BE2C (cell line): ENCODE measurements at regions not wholly inside any gene's neighbourhood (a gene's known extent, or its start where the extent isn't known, plus 50 kb on each side); places are given as distances from the start of the nearest gene placed in this dataset.

Experiments used
- DNase-seq: peaks from one replicate; pipeline ENCODE4 v3.0.0-alpha.2; 2020
- H3K27me3 ChIP-seq: fragments of 250-450 bp; sonication (Bioruptor Pico); 2 replicates; pipeline ENCODE4 v1.5.1; 2020; ENCODE audit warnings: mild to moderate bottlenecking
- H3K36me3 ChIP-seq: fragments of 250-450 bp; sonication (Bioruptor Pico); 2 replicates; pipeline ENCODE4 v1.5.1; 2020; ENCODE audit warnings: mild to moderate bottlenecking
- H3K4me1 ChIP-seq: fragments of 250-450 bp; sonication (Bioruptor Pico); 2 replicates; pipeline ENCODE4 v1.5.1; 2020
- H3K4me3 ChIP-seq: 2 replicates; pipeline ENCODE4 v1.5.1; 2011; ENCODE audit warnings: low read depth, low read length
- H3K9me3 ChIP-seq: fragments of 250-450 bp; sonication (Bioruptor Pico); 2 replicates; pipeline ENCODE4 v1.5.1; 2020
- TF ChIP-seq, protein P1 (sequence below): IDR thresholded peaks from 2 replicates; pipeline ENCODE4 v1.5.1; 2012; ENCODE audit warnings: mild to moderate bottlenecking, low read depth, low read length

DNA sequence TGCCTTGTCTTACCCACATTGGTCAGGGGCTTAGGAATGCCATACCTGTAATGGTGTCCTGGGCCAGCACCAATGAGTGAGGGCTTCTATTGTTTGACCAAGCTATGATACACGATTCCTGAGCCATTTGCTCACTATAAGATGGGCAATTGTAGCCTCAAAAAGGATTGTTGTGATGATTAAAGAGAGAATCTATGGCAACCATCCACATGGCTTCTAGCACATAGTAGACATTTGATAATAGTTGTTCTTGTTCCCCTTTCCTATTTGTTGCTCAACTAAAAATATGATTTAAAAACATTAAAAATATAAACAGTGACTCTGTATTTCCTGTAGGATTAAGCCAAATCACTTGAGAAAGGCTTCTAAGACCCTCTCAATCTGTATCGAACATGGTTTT lies 366.1 kb downstream of the PCNX1 start:
- H3K27me3 ChIP-seq = no peaks in the 10 kb centered on the region
- no peaks in the 10 kb centered on the region for H3K9me3 ChIP-seq
- TF ChIP-seq, protein P1, sequence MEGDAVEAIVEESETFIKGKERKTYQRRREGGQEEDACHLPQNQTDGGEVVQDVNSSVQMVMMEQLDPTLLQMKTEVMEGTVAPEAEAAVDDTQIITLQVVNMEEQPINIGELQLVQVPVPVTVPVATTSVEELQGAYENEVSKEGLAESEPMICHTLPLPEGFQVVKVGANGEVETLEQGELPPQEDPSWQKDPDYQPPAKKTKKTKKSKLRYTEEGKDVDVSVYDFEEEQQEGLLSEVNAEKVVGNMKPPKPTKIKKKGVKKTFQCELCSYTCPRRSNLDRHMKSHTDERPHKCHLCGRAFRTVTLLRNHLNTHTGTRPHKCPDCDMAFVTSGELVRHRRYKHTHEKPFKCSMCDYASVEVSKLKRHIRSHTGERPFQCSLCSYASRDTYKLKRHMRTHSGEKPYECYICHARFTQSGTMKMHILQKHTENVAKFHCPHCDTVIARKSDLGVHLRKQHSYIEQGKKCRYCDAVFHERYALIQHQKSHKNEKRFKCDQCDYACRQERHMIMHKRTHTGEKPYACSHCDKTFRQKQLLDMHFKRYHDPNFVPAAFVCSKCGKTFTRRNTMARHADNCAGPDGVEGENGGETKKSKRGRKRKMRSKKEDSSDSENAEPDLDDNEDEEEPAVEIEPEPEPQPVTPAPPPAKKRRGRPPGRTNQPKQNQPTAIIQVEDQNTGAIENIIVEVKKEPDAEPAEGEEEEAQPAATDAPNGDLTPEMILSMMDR = no peak
- no peaks in the 10 kb centered on the region for H3K36me3 ChIP-seq
- no peak for DNase-seq
- no peaks in the 10 kb centered on the region for H3K4me1 ChIP-seq
- no peak overlapping the region for H3K4me3 ChIP-seq

DNA sequence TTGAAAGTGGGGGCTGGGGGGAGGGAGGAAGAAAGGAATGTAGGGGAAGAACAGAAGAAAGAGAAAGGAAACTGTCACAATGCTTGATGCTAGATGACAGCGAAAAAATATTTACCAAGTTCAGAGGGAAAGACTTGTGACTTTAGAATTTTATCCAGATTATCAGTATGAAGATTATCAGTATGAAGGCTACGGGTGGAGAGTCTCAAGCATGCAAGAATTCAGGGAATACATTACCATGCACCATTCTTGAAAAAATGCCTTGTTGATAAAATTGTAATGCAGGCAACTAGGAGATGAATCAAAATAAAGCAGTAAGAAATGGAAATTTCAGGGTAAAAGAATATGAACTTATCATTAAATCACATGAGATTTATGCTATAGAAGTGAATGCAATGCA lies 376.8 kb downstream of the PCNX1 start:
- Histone ChIP-seq H3K9me3 (no peaks in the 10 kb centered on the region; the same call in 1 of the 2 replicates), H3K4me3 (no peak overlapping the region), H3K27me3 (no peaks in the 10 kb centered on the region), H3K4me1 (no peaks in the 10 kb centered on the region), H3K36me3 (no peaks in the 10 kb centered on the region)
- DNase-seq = no peak
- TF ChIP-seq, protein P1 = no peak

DNA sequence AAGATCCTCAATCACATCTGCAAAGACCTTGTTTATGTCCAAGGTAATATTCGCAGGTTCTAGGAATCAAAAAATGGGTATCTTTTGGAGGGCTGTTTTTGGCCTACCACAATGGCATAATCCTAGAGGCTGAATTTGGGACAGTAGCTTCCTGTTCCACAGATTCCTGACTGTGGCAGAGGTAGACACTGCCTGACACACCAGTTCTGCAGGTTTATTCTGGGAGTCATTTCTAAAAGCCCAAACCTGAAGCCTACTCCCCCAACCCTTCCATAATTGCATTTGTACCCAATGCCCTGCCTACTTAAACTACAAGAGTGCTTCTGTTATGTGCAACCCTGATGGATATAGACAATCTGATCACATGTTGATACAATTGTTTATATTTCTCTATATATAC lies 378.9 kb downstream of the PCNX1 start:
- no peak for DNase-seq
- TF ChIP-seq, protein P1 = no peak
- H3K4me1 ChIP-seq = no peaks in the 10 kb centered on the region
- no peaks in the 10 kb centered on the region for H3K27me3 ChIP-seq
- no peak overlapping the region for H3K4me3 ChIP-seq
- H3K36me3 ChIP-seq = no peaks in the 10 kb centered on the region
- H3K9me3 ChIP-seq = no peaks in the 10 kb centered on the region; the same call in 1 of the 2 replicates

DNA sequence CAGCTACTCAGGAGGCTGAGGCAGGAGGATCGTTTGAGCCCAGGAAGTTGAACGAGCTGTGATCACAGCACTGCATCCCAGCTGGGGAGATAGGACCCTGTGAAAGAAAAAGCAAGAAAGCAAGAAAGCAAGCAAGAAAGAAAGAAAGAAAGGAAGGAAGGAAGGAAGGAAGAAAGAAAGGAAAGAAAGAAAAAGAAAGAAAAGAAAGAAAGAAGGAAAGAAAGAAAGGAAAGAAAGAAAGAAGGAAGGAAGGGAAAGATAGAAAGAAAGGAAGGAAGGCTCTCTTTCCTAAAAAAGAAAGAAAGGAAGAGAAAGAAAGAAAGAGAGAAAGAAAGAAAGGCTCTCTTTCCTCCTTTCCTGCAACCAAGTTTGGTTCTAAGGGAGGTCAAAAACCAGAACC lies 380.3 kb downstream of the PCNX1 start:
- no peaks in the 10 kb centered on the region; the same call in 1 of the 2 replicates for H3K9me3 ChIP-seq
- H3K27me3 ChIP-seq = no peaks in the 10 kb centered on the region
- TF ChIP-seq, protein P1 = no peak
- H3K4me1 ChIP-seq = no peaks in the 10 kb centered on the region
- no peak overlapping the region for H3K4me3 ChIP-seq
- H3K36me3 ChIP-seq = no peaks in the 10 kb centered on the region
- DNase-seq = no peak

DNA sequence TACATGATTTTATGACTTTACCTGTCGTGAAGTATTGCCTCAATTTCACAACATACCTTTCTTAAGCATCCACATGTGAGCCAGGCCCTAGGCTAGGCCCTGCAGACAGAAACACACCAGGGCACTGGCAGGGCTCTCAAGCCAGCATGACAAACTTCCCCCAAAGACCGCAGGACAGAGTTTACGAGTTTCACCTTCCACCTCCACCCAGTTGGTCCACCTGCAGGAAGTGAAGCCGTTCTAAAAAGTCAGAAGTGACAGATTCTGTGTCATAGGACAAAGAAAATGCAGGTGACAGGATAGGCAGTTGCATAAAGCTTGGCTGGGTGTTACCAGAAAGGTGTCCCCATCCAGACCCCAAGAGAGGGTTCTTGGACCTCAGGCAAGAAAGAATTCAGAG lies 382.3 kb downstream of the PCNX1 start:
- no peak for DNase-seq

DNA sequence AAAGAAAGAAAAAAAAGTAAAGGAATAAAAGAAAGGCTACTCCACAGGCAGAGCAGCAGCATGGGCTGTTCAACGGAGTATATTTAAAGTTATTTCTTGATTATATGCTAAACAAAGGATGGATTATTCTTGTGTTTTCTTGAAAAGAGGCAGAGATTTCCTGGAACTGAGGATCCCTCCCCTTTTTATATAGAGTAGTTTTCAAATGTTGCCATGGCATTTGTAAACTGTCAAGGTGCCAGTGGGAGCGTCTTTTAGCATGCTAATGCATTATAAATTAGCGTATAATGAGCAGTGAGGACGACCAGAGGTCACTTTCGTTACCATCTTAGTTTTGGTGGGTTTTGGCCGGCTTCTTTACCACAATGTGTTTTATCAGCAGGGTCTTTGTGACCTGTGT lies 383.0 kb downstream of the PCNX1 start:
- Histone ChIP-seq H3K27me3 (no peaks in the 10 kb centered on the region), H3K36me3 (no peaks in the 10 kb centered on the region), H3K4me3 (no peak overlapping the region), H3K9me3 (no peaks in the 10 kb centered on the region; the same call in 1 of the 2 replicates), H3K4me1 (no peaks in the 10 kb centered on the region)
- TF ChIP-seq, protein P1 = no peak
- no peak for DNase-seq

More for the DNA sequence above, 382.3 kb downstream of the PCNX1 start:
- no peaks in the 10 kb centered on the region for H3K27me3 ChIP-seq
- TF ChIP-seq, protein P1 = no peak
- H3K4me1 ChIP-seq = no peaks in the 10 kb centered on the region
- H3K4me3 ChIP-seq = no peak overlapping the region
- no peaks in the 10 kb centered on the region; the same call in 1 of the 2 replicates for H3K9me3 ChIP-seq
- H3K36me3 ChIP-seq = no peaks in the 10 kb centered on the region
